ENCODE measurements at regions not wholly inside any gene's neighbourhood (a gene's known extent, or its start where the extent isn't known, plus 50 kb on each side); places are given as distances from the start of the nearest gene placed in this dataset.

GRCh38 chr2:45162711-45163110, 153.5 kb upstream of the SIX2 start:
- no peak overlapping the region for H3K4me3 ChIP-seq (ENCODE audit: extremely low read depth, insufficient read depth, low read length, poor library complexity, severe bottlenecking)
- no peaks in the 10 kb centered on the region for H3K4me1 ChIP-seq (ENCODE audit: control insufficient read depth, insufficient read depth, low read length, poor library complexity, severe bottlenecking)
- 79 to 82% methylated on average over 1 of the region's 1 CpG for WGBS, 2 experiments (ENCODE audit: insufficient coverage in 2 of 2)
- no peaks in the 10 kb centered on the region for H3K36me3 ChIP-seq (ENCODE audit: control insufficient read depth, insufficient read depth, low read length)
- H3K9me3 ChIP-seq (ENCODE audit: control insufficient read depth, low read length), result no peaks in the 10 kb centered on the region
- no peak overlapping the region for H3K27ac ChIP-seq (ENCODE audit: low read depth, low read length, severe bottlenecking)

GRCh38 chr2:45156605-45157004, 147.4 kb upstream of the SIX2 start:
- no peak overlapping the region for H3K4me3 ChIP-seq (ENCODE audit: extremely low read depth, insufficient read depth, low read length, poor library complexity, severe bottlenecking)
- H3K4me1 ChIP-seq (ENCODE audit: control insufficient read depth, insufficient read depth, low read length, poor library complexity, severe bottlenecking), result no peaks in the 10 kb centered on the region
- WGBS, 2 experiments (ENCODE audit: insufficient coverage in 2 of 2), result 77 to 79% methylated on average over 4 of the region's 4 CpGs
- no peaks in the 10 kb centered on the region for H3K36me3 ChIP-seq (ENCODE audit: control insufficient read depth, insufficient read depth, low read length)
- H3K27ac ChIP-seq (ENCODE audit: low read depth, low read length, severe bottlenecking), result no peak overlapping the region
- no peaks in the 10 kb centered on the region for H3K9me3 ChIP-seq (ENCODE audit: control insufficient read depth, low read length)

GRCh38 chr2:45154606-45155155, 145.4 kb upstream of the SIX2 start:
- WGBS, 2 experiments (ENCODE audit: insufficient coverage in 2 of 2), result 84 to 94% methylated on average over 3 of the region's 4 CpGs
- H3K4me3 ChIP-seq (ENCODE audit: extremely low read depth, insufficient read depth, low read length, poor library complexity, severe bottlenecking), result no peak overlapping the region
- no peaks in the 10 kb centered on the region for H3K36me3 ChIP-seq (ENCODE audit: control insufficient read depth, insufficient read depth, low read length)
- no peaks in the 10 kb centered on the region for H3K9me3 ChIP-seq (ENCODE audit: control insufficient read depth, low read length)
- H3K27ac ChIP-seq (ENCODE audit: low read depth, low read length, severe bottlenecking), result no peak overlapping the region
- no peaks in the 10 kb centered on the region for H3K4me1 ChIP-seq (ENCODE audit: control insufficient read depth, insufficient read depth, low read length, poor library complexity, severe bottlenecking)

- Histone ChIP-seq H3K4me3 (ENCODE audit: extremely low read depth, insufficient read depth, low read length, poor library complexity, severe bottlenecking) (no peak overlapping the region), H3K36me3 (ENCODE audit: control insufficient read depth, insufficient read depth, low read length) (no peaks in the 10 kb centered on the region), H3K4me1 (ENCODE audit: control insufficient read depth, insufficient read depth, low read length, poor library complexity, severe bottlenecking) (no peaks in the 10 kb centered on the region), H3K9me3 (ENCODE audit: control insufficient read depth, low read length) (no peaks in the 10 kb centered on the region), H3K27ac (ENCODE audit: low read depth, low read length, severe bottlenecking) (no peak overlapping the region)
- 89 to 100% methylated on average over 1 of the region's 1 CpG for WGBS, 2 experiments (ENCODE audit: insufficient coverage in 2 of 2)
Observed at GRCh38 chr2:45154144-45154543, 144.9 kb upstream of the SIX2 start.

DNA sequence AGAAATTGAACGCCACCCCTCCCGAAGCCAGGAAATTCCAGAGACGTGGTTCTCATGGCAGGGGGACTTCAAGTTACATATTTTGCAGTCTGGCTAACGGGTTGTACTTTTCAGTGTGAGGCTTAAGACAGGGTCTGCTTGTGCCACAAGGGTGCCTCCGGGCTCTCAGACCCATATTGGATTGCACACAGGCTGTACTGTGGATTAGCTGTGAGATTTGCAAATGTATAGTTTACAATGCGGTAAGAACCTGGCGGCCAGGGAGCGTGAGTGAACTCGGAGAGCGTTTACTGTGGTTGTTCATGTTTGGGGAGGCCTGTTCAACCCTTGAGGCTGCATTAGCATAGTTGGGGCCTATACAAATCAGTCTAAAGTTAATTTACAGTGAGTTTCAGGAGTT, 143.9 kb upstream of the SIX2 start:
- Histone ChIP-seq H3K27ac (ENCODE audit: low read depth, low read length, severe bottlenecking) (no peak overlapping the region), H3K4me1 (ENCODE audit: control insufficient read depth, insufficient read depth, low read length, poor library complexity, severe bottlenecking) (no peaks in the 10 kb centered on the region), H3K36me3 (ENCODE audit: control insufficient read depth, insufficient read depth, low read length) (no peaks in the 10 kb centered on the region), H3K4me3 (ENCODE audit: extremely low read depth, insufficient read depth, low read length, poor library complexity, severe bottlenecking) (no peak overlapping the region), H3K9me3 (ENCODE audit: control insufficient read depth, low read length) (no peaks in the 10 kb centered on the region)
- 94% methylated on average over 8 to 10 of the region's 10 CpGs for whole genome bisulfite sequencing, 2 experiments (ENCODE audit: insufficient coverage in 2 of 2)

DNA sequence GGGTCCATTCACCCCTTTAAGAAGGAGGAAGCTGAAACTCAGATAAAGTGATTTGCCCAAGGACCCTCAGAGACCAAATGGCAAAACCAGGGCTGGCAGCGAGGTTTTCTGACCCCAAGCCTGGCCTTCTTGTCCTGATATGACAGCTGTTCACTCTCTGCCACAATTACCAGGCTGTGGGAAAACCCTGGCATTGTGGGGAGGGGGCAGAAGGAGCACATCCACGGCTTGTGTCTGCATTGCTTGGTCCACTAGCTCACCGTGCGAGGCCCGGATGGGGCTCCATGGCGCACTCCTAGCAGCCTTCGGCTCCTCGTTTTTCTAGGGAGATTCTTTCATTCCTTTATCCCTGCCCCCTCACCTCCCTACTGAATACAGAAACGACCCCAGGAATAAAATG, 143.4 kb upstream of the SIX2 start:
- Histone ChIP-seq H3K27ac (ENCODE audit: low read depth, low read length, severe bottlenecking) (no peak overlapping the region), H3K9me3 (ENCODE audit: control insufficient read depth, low read length) (no peaks in the 10 kb centered on the region), H3K4me1 (ENCODE audit: control insufficient read depth, insufficient read depth, low read length, poor library complexity, severe bottlenecking) (no peaks in the 10 kb centered on the region), H3K4me3 (ENCODE audit: extremely low read depth, insufficient read depth, low read length, poor library complexity, severe bottlenecking) (no peak overlapping the region), H3K36me3 (ENCODE audit: control insufficient read depth, insufficient read depth, low read length) (no peaks in the 10 kb centered on the region)
- WGBS, 2 experiments (ENCODE audit: insufficient coverage in 2 of 2), result 76 to 82% methylated on average over 6 to 8 of the region's 9 CpGs

- Histone ChIP-seq H3K36me3 (ENCODE audit: control insufficient read depth, insufficient read depth, low read length) (no peaks in the 10 kb centered on the region), H3K9me3 (ENCODE audit: control insufficient read depth, low read length) (no peaks in the 10 kb centered on the region), H3K4me1 (ENCODE audit: control insufficient read depth, insufficient read depth, low read length, poor library complexity, severe bottlenecking) (no peaks in the 10 kb centered on the region), H3K4me3 (ENCODE audit: extremely low read depth, insufficient read depth, low read length, poor library complexity, severe bottlenecking) (no peak overlapping the region), H3K27ac (ENCODE audit: low read depth, low read length, severe bottlenecking) (no peak overlapping the region)
- 89 to 94% methylated on average over 9 to 11 of the region's 14 CpGs for WGBS, 2 experiments (ENCODE audit: insufficient coverage in 2 of 2)
Observed at GRCh38 chr2:45145073-45145899, 136.0 kb upstream of the SIX2 start.

DNA sequence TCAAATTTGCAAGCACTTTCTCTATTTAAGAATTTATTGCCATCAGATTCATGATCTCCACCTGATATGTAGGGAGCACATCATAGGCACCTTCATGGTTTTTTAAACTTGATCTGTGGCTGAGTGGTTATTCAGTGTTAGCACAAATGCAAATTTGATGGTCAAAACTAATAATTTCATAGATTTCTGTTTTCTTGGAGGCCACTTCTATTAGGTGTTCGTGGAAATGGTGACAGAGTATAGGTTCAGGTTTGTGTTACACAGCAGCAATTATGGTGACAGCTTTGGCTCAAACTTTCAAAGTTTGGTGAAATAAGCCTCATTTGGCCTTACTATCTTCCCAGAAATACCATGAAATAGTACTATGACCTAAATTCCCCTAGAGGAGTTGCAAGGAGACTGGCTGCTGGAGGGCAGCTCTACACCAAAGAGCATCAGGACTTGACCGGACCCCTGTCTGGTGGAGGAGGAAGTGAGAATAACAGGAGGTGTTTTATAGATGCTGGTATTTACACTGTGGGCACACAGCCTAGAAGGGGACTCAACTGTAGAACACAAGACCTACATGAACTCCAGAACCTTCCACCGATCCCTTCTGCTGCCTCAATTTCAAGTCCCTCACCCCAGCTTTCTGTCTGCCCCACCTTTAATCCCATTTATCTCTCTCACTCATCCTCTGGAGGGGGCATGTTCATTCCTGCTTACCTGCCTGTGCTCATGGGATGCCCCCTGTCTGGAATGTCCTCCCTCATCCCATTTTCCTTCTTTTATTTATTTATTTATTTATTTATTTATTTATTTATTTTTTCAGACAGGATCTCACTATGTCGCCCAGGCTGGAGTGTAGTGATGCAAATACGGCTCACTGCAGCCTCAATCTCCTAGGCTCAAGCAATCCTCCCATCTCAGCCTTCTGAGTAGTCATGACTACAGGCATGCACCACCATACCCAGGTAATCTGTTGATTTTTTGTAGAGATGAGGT, 132.9 kb upstream of the SIX2 start:
- Histone ChIP-seq H3K27ac (ENCODE audit: low read depth, low read length, severe bottlenecking) (no peak overlapping the region), H3K9me3 (ENCODE audit: control insufficient read depth, low read length) (no peaks in the 10 kb centered on the region), H3K4me1 (ENCODE audit: control insufficient read depth, insufficient read depth, low read length, poor library complexity, severe bottlenecking) (no peaks in the 10 kb centered on the region), H3K4me3 (ENCODE audit: extremely low read depth, insufficient read depth, low read length, poor library complexity, severe bottlenecking) (no peak overlapping the region), H3K36me3 (ENCODE audit: control insufficient read depth, insufficient read depth, low read length) (no peaks in the 10 kb centered on the region)
- WGBS, 2 experiments (ENCODE audit: insufficient coverage in 2 of 2), result 84 to 94% methylated on average over 3 of the region's 5 CpGs

DNA sequence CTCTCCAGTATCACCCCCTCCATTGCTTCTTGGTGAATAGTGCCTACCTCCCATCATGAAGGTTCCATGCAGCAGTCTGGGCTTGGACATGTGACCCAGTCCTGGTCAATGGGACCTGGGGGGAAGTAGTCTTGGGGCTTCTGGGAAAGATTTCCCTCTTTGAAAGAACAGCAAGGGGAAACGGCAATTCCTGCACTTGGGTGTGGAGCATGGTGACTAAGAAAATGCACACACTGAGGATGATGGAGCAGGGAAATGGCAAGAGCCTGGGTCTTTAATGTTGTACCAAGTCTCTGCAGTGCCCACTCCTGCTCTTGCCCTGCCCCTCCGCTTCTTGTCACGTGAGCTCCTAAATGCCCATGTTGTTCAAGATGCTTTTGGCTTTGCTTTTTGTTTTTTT, 131.4 kb upstream of the SIX2 start:
- H3K36me3 ChIP-seq (ENCODE audit: control insufficient read depth, insufficient read depth, low read length), result no peaks in the 10 kb centered on the region
- no peak overlapping the region for H3K4me3 ChIP-seq (ENCODE audit: extremely low read depth, insufficient read depth, low read length, poor library complexity, severe bottlenecking)
- WGBS, 2 experiments (ENCODE audit: insufficient coverage in 2 of 2), result 80 to 100% methylated on average over 1 of the region's 3 CpGs
- H3K4me1 ChIP-seq (ENCODE audit: control insufficient read depth, insufficient read depth, low read length, poor library complexity, severe bottlenecking), result no peaks in the 10 kb centered on the region
- no peaks in the 10 kb centered on the region for H3K9me3 ChIP-seq (ENCODE audit: control insufficient read depth, low read length)
- H3K27ac ChIP-seq (ENCODE audit: low read depth, low read length, severe bottlenecking), result no peak overlapping the region

DNA sequence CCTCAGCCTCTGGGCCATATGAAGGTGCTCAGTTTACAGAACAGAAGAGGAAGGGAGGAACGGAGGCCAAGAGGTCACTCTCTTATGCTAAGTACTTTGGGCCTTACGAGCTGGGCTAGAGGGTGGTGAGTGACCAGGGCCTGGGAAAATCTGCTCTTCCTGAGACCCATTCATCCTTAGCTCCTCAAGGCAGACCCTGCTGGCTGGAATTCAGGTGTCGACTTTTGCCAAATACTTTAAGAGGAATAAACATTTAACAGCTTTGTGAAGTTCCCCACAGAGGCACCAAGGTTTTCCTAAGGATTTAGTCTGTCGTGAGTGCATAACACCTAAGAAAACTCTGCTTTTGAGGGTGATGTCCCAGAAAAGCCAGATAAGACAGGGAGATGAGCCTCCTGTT, 129.7 kb upstream of the SIX2 start:
- WGBS, 2 experiments (ENCODE audit: insufficient coverage in 2 of 2), result 72 to 73% methylated on average over 2 of the region's 4 CpGs

More for the DNA sequence above, 129.7 kb upstream of the SIX2 start:
- Histone ChIP-seq H3K4me3 (ENCODE audit: extremely low read depth, insufficient read depth, low read length, poor library complexity, severe bottlenecking) (no peak overlapping the region), H3K4me1 (ENCODE audit: control insufficient read depth, insufficient read depth, low read length, poor library complexity, severe bottlenecking) (no peaks in the 10 kb centered on the region), H3K9me3 (ENCODE audit: control insufficient read depth, low read length) (no peaks in the 10 kb centered on the region), H3K36me3 (ENCODE audit: control insufficient read depth, insufficient read depth, low read length) (no peaks in the 10 kb centered on the region), H3K27ac (ENCODE audit: low read depth, low read length, severe bottlenecking) (no peak overlapping the region)
